D721Med (cell line): ENCODE measurements at regions not wholly inside any gene's neighbourhood (a gene's known extent, or its start where the extent isn't known, plus 50 kb on each side); places are given as distances from the start of the nearest gene placed in this dataset.
"Not testable (repeated sequence)": the region's sequence is repeated elsewhere in the genome, so short reads cannot be mapped to it uniquely, and the experiment has no call there.

ENCODE experiments used
- DNase-seq: peaks from one replicate; pipeline ENCODE4 v3.0.0; 2011; ENCODE audit warnings: low spot score; ENCODE audit not compliant: insufficient read length
- FAIRE-seq: peaks from 2 replicates; lab custom pipeline; 2011; peaks lifted over from hg19 to GRCh38; lab: Jason Lieb, UNC
- CTCF ChIP-seq: IDR thresholded peaks from 2 replicates; pipeline ENCODE4 v1.5.1; 2012; ENCODE audit warnings: mild to moderate bottlenecking, control low read depth; ENCODE audit not compliant: insufficient read depth; ENCODE audit errors: missing control alignments

- no peak for DNase-seq
Observed at GRCh38 chr4:17010426-17011087, 112.1 kb upstream of the LDB2 start.

GRCh38 chr4:17009871-17010367 lies 111.5 kb upstream of the LDB2 start:
- no peak for TF ChIP-seq CTCF
- no peak for DNase-seq
- no peak for FAIRE-seq

More at GRCh38 chr4:17010426-17011087, 112.1 kb upstream of the LDB2 start:
- TF ChIP-seq CTCF = no peak
- no peak for FAIRE-seq

- DNase-seq (no peak), FAIRE-seq (no peak)
- TF ChIP-seq CTCF = no peak
Observed at GRCh38 chr4:17008834-17009345, 110.4 kb upstream of the LDB2 start.

GRCh38 chr4:17003606-17004392 lies 105.4 kb upstream of the LDB2 start:
- not testable (repeated sequence) for FAIRE-seq

GRCh38 chr4:16995451-16995850 lies 97.0 kb upstream of the LDB2 start:
- FAIRE-seq = no peak
- DNase-seq = no peak
- TF ChIP-seq CTCF = no peak

More at GRCh38 chr4:17003606-17004392, 105.4 kb upstream of the LDB2 start:
- not testable (repeated sequence) for DNase-seq

- no peak for TF ChIP-seq CTCF
- no peak for FAIRE-seq
- no peak for DNase-seq
Observed at GRCh38 chr4:16993956-16994840, 95.8 kb upstream of the LDB2 start.
